HG03097 (cell line): ENCODE measurements at regions not wholly inside any gene's neighbourhood (a gene's known extent, or its start where the extent isn't known, plus 50 kb on each side); places are given as distances from the start of the nearest gene placed in this dataset.

Experiments
- ATAC-seq: cut with Tn5 transposase; IDR thresholded peaks from one replicate; pipeline ENCODE4 v1.9.1; 2021; ENCODE audit not compliant: unreplicated experiment, low FRiP score

GRCh38 chr1:82317671-82318070, 516.9 kb downstream of the ADGRL2 start:
- no peak for ATAC-seq

- ATAC-seq: no peak
Measured at GRCh38 chr1:82299656-82300055, 498.9 kb downstream of the ADGRL2 start.

- no peak for ATAC-seq
Measured at GRCh38 chr1:82299056-82299455, 498.3 kb downstream of the ADGRL2 start.

GRCh38 chr1:82297139-82297896, 496.6 kb downstream of the ADGRL2 start:
- no peak for ATAC-seq

- no peak for ATAC-seq
Measured at GRCh38 chr1:82287556-82287955, 486.8 kb downstream of the ADGRL2 start.

- no peak for ATAC-seq
Measured at GRCh38 chr1:82284213-82284612, 483.5 kb downstream of the ADGRL2 start.

GRCh38 chr1:82279241-82279640, 478.5 kb downstream of the ADGRL2 start:
- ATAC-seq: no peak

GRCh38 chr1:82273816-82274215, 473.1 kb downstream of the ADGRL2 start:
- no peak for ATAC-seq

- no peak for ATAC-seq
Measured at GRCh38 chr1:82269431-82269830, 468.7 kb downstream of the ADGRL2 start.

GRCh38 chr1:82268826-82269225, 468.1 kb downstream of the ADGRL2 start:
- ATAC-seq: no peak

- ATAC-seq: no peak
Measured at GRCh38 chr1:82266351-82266750, 465.6 kb downstream of the ADGRL2 start.

GRCh38 chr1:82265436-82265835, 464.7 kb downstream of the ADGRL2 start:
- ATAC-seq: no peak

- no peak for ATAC-seq
Measured at GRCh38 chr1:82264802-82265201, 464.1 kb downstream of the ADGRL2 start.

GRCh38 chr1:82263396-82263795, 462.7 kb downstream of the ADGRL2 start:
- no peak for ATAC-seq

GRCh38 chr1:82260666-82261065, 459.9 kb downstream of the ADGRL2 start:
- ATAC-seq: no peak

- no peak for ATAC-seq
Measured at GRCh38 chr1:82260051-82260450, 459.3 kb downstream of the ADGRL2 start.

GRCh38 chr1:82258887-82259286, 458.2 kb downstream of the ADGRL2 start:
- ATAC-seq: no peak

GRCh38 chr1:82246050-82246449, 445.3 kb downstream of the ADGRL2 start:
- no peak for ATAC-seq

GRCh38 chr1:82245345-82246014, 444.7 kb downstream of the ADGRL2 start:
- ATAC-seq: no peak

GRCh38 chr1:82240571-82240970, 439.8 kb downstream of the ADGRL2 start:
- no peak for ATAC-seq

GRCh38 chr1:82230667-82231066, 429.9 kb downstream of the ADGRL2 start:
- no peak for ATAC-seq
